ENCODE measurements at regions not wholly inside any gene's neighbourhood (a gene's known extent, or its start where the extent isn't known, plus 50 kb on each side); places are given as distances from the start of the nearest gene placed in this dataset.

- no peak for TF ChIP-seq CTCF (IDR thresholded peaks at IDR 0.05 in 4 of 5, conservative IDR thresholded peaks at IDR 0.05 in 1 of 5)
- no peak for TF ChIP-seq POLR2A (IDR thresholded peaks at IDR 0.05)
Observed at GRCh38 chr1:239856067-239856466, 235.6 kb upstream of the FMN2 start.

Data from gastrocnemius medialis (tissue), 4 donors.